ENCODE measurements at regions not wholly inside any gene's neighbourhood (a gene's known extent, or its start where the extent isn't known, plus 50 kb on each side); places are given as distances from the start of the nearest gene placed in this dataset.

- Histone ChIP-seq H2AFZ (ENCODE audit: insufficient read depth, low read length, poor library complexity) (no peak overlapping the region), H4K91ac (ENCODE audit: low read depth, low read length) (no peak overlapping the region), H4K8ac (ENCODE audit: low read depth, low read length) (no peak overlapping the region), H3K36me3 (ENCODE audit: control insufficient read depth in 1 of 2, insufficient read depth in 2 of 2, low read length in 2 of 2) (no peaks in the 10 kb centered on the region), H2BK5ac (ENCODE audit: low read depth, low read length, poor library complexity) (no peak overlapping the region), H3K4me2 (ENCODE audit: low read length) (no peak overlapping the region), H3K18ac (ENCODE audit: low read length) (no peak overlapping the region), H3K27ac (ENCODE audit: low read depth, low read length) (no peak overlapping the region), H3K79me2 (ENCODE audit: control insufficient read depth, insufficient read depth, low read length, poor library complexity) (no peaks in the 10 kb centered on the region), H3K9me3 (ENCODE audit: insufficient read depth, low read depth, low read length) (no peaks in the 10 kb centered on the region), H2AK5ac (ENCODE audit: low read length) (no peak overlapping the region), H2BK120ac (ENCODE audit: insufficient read depth, low read length, poor library complexity) (no peak overlapping the region), H4K12ac (ENCODE audit: low read depth, low read length) (no peak overlapping the region), H3K27me3 (ENCODE audit: insufficient read depth, low read length) (no peaks in the 10 kb centered on the region), H3K4me1 (ENCODE audit: control insufficient read depth in 1 of 2, insufficient read depth in 2 of 2, low read length in 2 of 2) (peaks cover 3 to 5% of the 10 kb centered on the region in 2 experiments), H3K4me3 (ENCODE audit: low read depth, low read length) (no peak overlapping the region), H3K14ac (ENCODE audit: low read length) (no peak overlapping the region), H3K23ac (ENCODE audit: low read length) (no peak overlapping the region), H3K9ac (ENCODE audit: low read length) (no peak overlapping the region), H3K4ac (ENCODE audit: low read depth, low read length) (no peak overlapping the region), H3K79me1 (ENCODE audit: low read length) (no peaks in the 10 kb centered on the region), H2BK12ac (ENCODE audit: low read length) (no peak overlapping the region)
- no peak for DNase-seq
- WGBS (ENCODE audit: extremely low coverage, insufficient coverage, insufficient read length): no CpG with 5 or more reads among the region's 3 CpGs
Measured at GRCh38 chr10:42974693-42975002, 102.2 kb upstream of the RET start.

GRCh38 chr10:42975005-42975493 lies 101.8 kb upstream of the RET start:
- no peaks in the 10 kb centered on the region for H3K36me3 ChIP-seq (ENCODE audit: control insufficient read depth in 1 of 2, insufficient read depth in 2 of 2, low read length in 2 of 2)
- H4K8ac ChIP-seq (ENCODE audit: low read depth, low read length): no peak overlapping the region
- H3K9me3 ChIP-seq (ENCODE audit: insufficient read depth, low read depth, low read length): no peaks in the 10 kb centered on the region
- H4K12ac ChIP-seq (ENCODE audit: low read depth, low read length): no peak overlapping the region
- no peak overlapping the region for H2BK120ac ChIP-seq (ENCODE audit: insufficient read depth, low read length, poor library complexity)
- H3K9ac ChIP-seq (ENCODE audit: low read length): no peak overlapping the region
- no peak overlapping the region for H3K4ac ChIP-seq (ENCODE audit: low read depth, low read length)
- no peak overlapping the region for H2BK12ac ChIP-seq (ENCODE audit: low read length)
- no peak overlapping the region for H2BK5ac ChIP-seq (ENCODE audit: low read depth, low read length, poor library complexity)
- no CpG with 5 or more reads among the region's 4 CpGs for WGBS (ENCODE audit: extremely low coverage, insufficient coverage, insufficient read length)
- no peak overlapping the region for H3K4me2 ChIP-seq (ENCODE audit: low read length)
- no peak for DNase-seq
- no peak overlapping the region for H2AK5ac ChIP-seq (ENCODE audit: low read length)
- H3K27me3 ChIP-seq (ENCODE audit: insufficient read depth, low read length): no peaks in the 10 kb centered on the region
- no peak overlapping the region for H3K14ac ChIP-seq (ENCODE audit: low read length)
- no peaks in the 10 kb centered on the region for H3K79me2 ChIP-seq (ENCODE audit: control insufficient read depth, insufficient read depth, low read length, poor library complexity)
- H3K4me3 ChIP-seq (ENCODE audit: low read depth, low read length): no peak overlapping the region
- peaks cover 3 to 5% of the 10 kb centered on the region in 2 experiments for H3K4me1 ChIP-seq (ENCODE audit: control insufficient read depth in 1 of 2, insufficient read depth in 2 of 2, low read length in 2 of 2)
- H3K79me1 ChIP-seq (ENCODE audit: low read length): no peaks in the 10 kb centered on the region
- no peak overlapping the region for H3K27ac ChIP-seq (ENCODE audit: low read depth, low read length)
- no peak overlapping the region for H2AFZ ChIP-seq (ENCODE audit: insufficient read depth, low read length, poor library complexity)
- H3K23ac ChIP-seq (ENCODE audit: low read length): no peak overlapping the region
- no peak overlapping the region for H4K91ac ChIP-seq (ENCODE audit: low read depth, low read length)
- H3K18ac ChIP-seq (ENCODE audit: low read length): no peak overlapping the region

- H3K9ac ChIP-seq (ENCODE audit: low read length): no peak overlapping the region
Measured at GRCh38 chr10:42975558-42976340, 101.1 kb upstream of the RET start.

GRCh38 chr10:42976351-42977031 lies 100.4 kb upstream of the RET start:
- Histone ChIP-seq H3K4ac (ENCODE audit: low read depth, low read length) (no peak overlapping the region), H2AK5ac (ENCODE audit: low read length) (no peak overlapping the region), H4K8ac (ENCODE audit: low read depth, low read length) (no peak overlapping the region), H3K23ac (ENCODE audit: low read length) (no peak overlapping the region), H3K9me3 (ENCODE audit: insufficient read depth, low read depth, low read length) (peaks cover 2% of the 10 kb centered on the region), H2AFZ (ENCODE audit: insufficient read depth, low read length, poor library complexity) (no peak overlapping the region), H4K91ac (ENCODE audit: low read depth, low read length) (no peak overlapping the region), H2BK5ac (ENCODE audit: low read depth, low read length, poor library complexity) (no peak overlapping the region), H2BK120ac (ENCODE audit: insufficient read depth, low read length, poor library complexity) (no peak overlapping the region), H4K12ac (ENCODE audit: low read depth, low read length) (no peak overlapping the region), H3K4me2 (ENCODE audit: low read length) (no peak overlapping the region), H3K4me3 (ENCODE audit: low read depth, low read length) (no peak overlapping the region), H3K14ac (ENCODE audit: low read length) (no peak overlapping the region), H3K36me3 (ENCODE audit: control insufficient read depth in 1 of 2, insufficient read depth in 2 of 2, low read length in 2 of 2) (no peaks in the 10 kb centered on the region), H3K4me1 (ENCODE audit: control insufficient read depth in 1 of 2, insufficient read depth in 2 of 2, low read length in 2 of 2) (no peaks in the 10 kb centered on the region), H3K27me3 (ENCODE audit: insufficient read depth, low read length) (no peaks in the 10 kb centered on the region), H2BK12ac (ENCODE audit: low read length) (no peak overlapping the region), H3K79me1 (ENCODE audit: low read length) (no peaks in the 10 kb centered on the region), H3K27ac (ENCODE audit: low read depth, low read length) (no peak overlapping the region), H3K9ac (ENCODE audit: low read length) (no peak overlapping the region), H3K79me2 (ENCODE audit: control insufficient read depth, insufficient read depth, low read length, poor library complexity) (no peaks in the 10 kb centered on the region), H3K18ac (ENCODE audit: low read length) (no peak overlapping the region)
- DNase-seq: no peak
- WGBS (ENCODE audit: extremely low coverage, insufficient coverage, insufficient read length): no CpG with 5 or more reads among the region's 7 CpGs

More at GRCh38 chr10:42975558-42976340, 101.1 kb upstream of the RET start:
- no peaks in the 10 kb centered on the region for H3K79me2 ChIP-seq (ENCODE audit: control insufficient read depth, insufficient read depth, low read length, poor library complexity)
- H3K36me3 ChIP-seq (ENCODE audit: control insufficient read depth in 1 of 2, insufficient read depth in 2 of 2, low read length in 2 of 2): no peaks in the 10 kb centered on the region
- H2AK5ac ChIP-seq (ENCODE audit: low read length): no peak overlapping the region
- no peaks in the 10 kb centered on the region for H3K27me3 ChIP-seq (ENCODE audit: insufficient read depth, low read length)
- peaks cover 0 to 4% of the 10 kb centered on the region in 2 experiments for H3K4me1 ChIP-seq (ENCODE audit: control insufficient read depth in 1 of 2, insufficient read depth in 2 of 2, low read length in 2 of 2)
- WGBS (ENCODE audit: extremely low coverage, insufficient coverage, insufficient read length): no CpG with 5 or more reads among the region's 21 CpGs
- no peak overlapping the region for H2BK5ac ChIP-seq (ENCODE audit: low read depth, low read length, poor library complexity)
- no peak overlapping the region for H3K4me2 ChIP-seq (ENCODE audit: low read length)
- H2AFZ ChIP-seq (ENCODE audit: insufficient read depth, low read length, poor library complexity): no peak overlapping the region
- H3K79me1 ChIP-seq (ENCODE audit: low read length): no peaks in the 10 kb centered on the region
- no peak overlapping the region for H3K14ac ChIP-seq (ENCODE audit: low read length)
- H4K8ac ChIP-seq (ENCODE audit: low read depth, low read length): no peak overlapping the region
- no peak overlapping the region for H2BK120ac ChIP-seq (ENCODE audit: insufficient read depth, low read length, poor library complexity)
- H3K23ac ChIP-seq (ENCODE audit: low read length): no peak overlapping the region
- H4K12ac ChIP-seq (ENCODE audit: low read depth, low read length): no peak overlapping the region
- peak; percentile 95 to 96 for DNase-seq
- H2BK12ac ChIP-seq (ENCODE audit: low read length): no peak overlapping the region
- H3K27ac ChIP-seq (ENCODE audit: low read depth, low read length): no peak overlapping the region
- no peak overlapping the region for H3K4me3 ChIP-seq (ENCODE audit: low read depth, low read length)
- no peak overlapping the region for H4K91ac ChIP-seq (ENCODE audit: low read depth, low read length)
- H3K18ac ChIP-seq (ENCODE audit: low read length): no peak overlapping the region
- H3K9me3 ChIP-seq (ENCODE audit: insufficient read depth, low read depth, low read length): no peaks in the 10 kb centered on the region
- H3K4ac ChIP-seq (ENCODE audit: low read depth, low read length): no peak overlapping the region

Measured in trophoblast cell (in vitro differentiated cells and primary cell).